HG03045 (cell line): ENCODE measurements at regions not wholly inside any gene's neighbourhood (a gene's known extent, or its start where the extent isn't known, plus 50 kb on each side); places are given as distances from the start of the nearest gene placed in this dataset.

ENCODE experiments used
- ATAC-seq: cut with Tn5 transposase; IDR thresholded peaks from one replicate; pipeline ENCODE4 v1.9.1; 2021; ENCODE audit warnings: mild to moderate bottlenecking, moderate library complexity; ENCODE audit not compliant: unreplicated experiment

GRCh38 chr18:45467293-45467692 lies 148.0 kb upstream of the SLC14A2 start:
- no peak for ATAC-seq

- no peak for ATAC-seq
Measured at GRCh38 chr18:45467945-45468344, 147.3 kb upstream of the SLC14A2 start.

- ATAC-seq = no peak
Measured at GRCh38 chr18:45478889-45479288, 136.4 kb upstream of the SLC14A2 start.

- ATAC-seq = no peak
Measured at GRCh38 chr18:45480219-45481015, 134.9 kb upstream of the SLC14A2 start.

GRCh38 chr18:45481821-45482220 lies 133.5 kb upstream of the SLC14A2 start:
- ATAC-seq = no peak

GRCh38 chr18:45482286-45482685 lies 133.0 kb upstream of the SLC14A2 start:
- ATAC-seq = no peak

- no peak for ATAC-seq
Measured at GRCh38 chr18:45487581-45487980, 127.7 kb upstream of the SLC14A2 start.

GRCh38 chr18:45488645-45489044 lies 126.6 kb upstream of the SLC14A2 start:
- no peak for ATAC-seq

GRCh38 chr18:45493830-45494229 lies 121.4 kb upstream of the SLC14A2 start:
- no peak for ATAC-seq

- no peak for ATAC-seq
Measured at GRCh38 chr18:45494811-45495210, 120.5 kb upstream of the SLC14A2 start.

- no peak for ATAC-seq
Measured at GRCh38 chr18:45496741-45497140, 118.5 kb upstream of the SLC14A2 start.

- ATAC-seq = no peak
Measured at GRCh38 chr18:45497595-45498286, 117.5 kb upstream of the SLC14A2 start.

GRCh38 chr18:45498287-45498658 lies 117.0 kb upstream of the SLC14A2 start:
- no peak for ATAC-seq

- no peak for ATAC-seq
Measured at GRCh38 chr18:45503990-45504389, 111.3 kb upstream of the SLC14A2 start.

- ATAC-seq = no peak
Measured at GRCh38 chr18:45505497-45506206, 109.6 kb upstream of the SLC14A2 start.

GRCh38 chr18:45506951-45507350 lies 108.3 kb upstream of the SLC14A2 start:
- no peak for ATAC-seq

GRCh38 chr18:45509535-45509934 lies 105.7 kb upstream of the SLC14A2 start:
- ATAC-seq = no peak

- no peak for ATAC-seq
Measured at GRCh38 chr18:45510656-45511055, 104.6 kb upstream of the SLC14A2 start.

GRCh38 chr18:45512363-45512953 lies 102.8 kb upstream of the SLC14A2 start:
- no peak for ATAC-seq

- ATAC-seq = no peak
Measured at GRCh38 chr18:45517181-45517741, 98.0 kb upstream of the SLC14A2 start.
